ENCODE measurements at regions not wholly inside any gene's neighbourhood (a gene's known extent, or its start where the extent isn't known, plus 50 kb on each side); places are given as distances from the start of the nearest gene placed in this dataset.

- CTCF ChIA-PET, result no interaction called here
Observed at GRCh38 chr1:40914927-40915569, 52.9 kb upstream of the CITED4 start.

DNA sequence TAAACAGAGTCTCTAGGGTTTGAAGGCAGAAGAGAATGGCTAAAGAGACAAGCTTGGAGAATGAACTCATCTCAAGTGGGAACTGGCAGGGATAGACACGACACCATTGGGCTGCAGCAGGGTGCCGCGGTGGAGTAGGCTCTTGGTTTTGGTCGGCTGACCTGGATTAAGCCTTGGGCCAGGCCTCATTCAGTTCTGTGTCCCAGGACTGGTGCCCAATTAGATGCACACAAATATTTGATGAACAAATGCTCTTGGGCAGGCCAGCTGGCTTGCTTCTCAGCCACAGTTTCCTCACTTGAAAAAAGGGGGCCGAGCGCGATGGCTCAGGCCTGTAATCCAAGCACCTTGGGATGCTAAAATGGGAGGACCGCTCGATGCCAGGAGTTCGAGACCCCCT lies 53.4 kb upstream of the CITED4 start:
- 100% methylated on average over 4 of the region's 10 CpGs for WGBS (ENCODE audit: insufficient coverage)
- ChIA-PET CTCF (no interaction called here), POLR2A (no interaction called here)

More at GRCh38 chr1:40914927-40915569, 52.9 kb upstream of the CITED4 start:
- DNase-seq, result no peak
- no peak overlapping the region for H3K27ac ChIP-seq (ENCODE audit: insufficient read depth in 1 of 2, low read depth in 1 of 2, low read length in 2 of 2, poor library complexity in 1 of 2, severe bottlenecking in 2 of 2)
- POLR2A ChIA-PET, result no interaction called here
- 100% methylated on average over 2 of the region's 7 CpGs for WGBS (ENCODE audit: insufficient coverage)
- H3K27me3 ChIP-seq (replicated peaks in 2 of 5; ENCODE audit: control insufficient read depth in 4 of 5, insufficient read depth in 5 of 5, low read length in 4 of 5), result no peaks in the 10 kb centered on the region
- H3K4me1 ChIP-seq (ENCODE audit: control extremely low read depth in 1 of 4, control insufficient read depth in 4 of 4, insufficient read depth in 4 of 4, low read length in 3 of 4), result no peaks in the 10 kb centered on the region
- H3K4me3 ChIP-seq (ENCODE audit: control insufficient read depth in 1 of 7, extremely low read depth in 1 of 7, insufficient read depth in 4 of 7, low read depth in 2 of 7, low read length in 6 of 7), result no peak overlapping the region
- H3K9me3 ChIP-seq (ENCODE audit: control extremely low read depth in 1 of 5, control insufficient read depth in 4 of 5, insufficient read depth in 2 of 5, low read depth in 1 of 5, low read length in 4 of 5), result no peaks in the 10 kb centered on the region
- H3K36me3 ChIP-seq (ENCODE audit: control insufficient read depth in 4 of 4, insufficient read depth in 4 of 4, low read length in 3 of 4), result no peaks in the 10 kb centered on the region

DNA sequence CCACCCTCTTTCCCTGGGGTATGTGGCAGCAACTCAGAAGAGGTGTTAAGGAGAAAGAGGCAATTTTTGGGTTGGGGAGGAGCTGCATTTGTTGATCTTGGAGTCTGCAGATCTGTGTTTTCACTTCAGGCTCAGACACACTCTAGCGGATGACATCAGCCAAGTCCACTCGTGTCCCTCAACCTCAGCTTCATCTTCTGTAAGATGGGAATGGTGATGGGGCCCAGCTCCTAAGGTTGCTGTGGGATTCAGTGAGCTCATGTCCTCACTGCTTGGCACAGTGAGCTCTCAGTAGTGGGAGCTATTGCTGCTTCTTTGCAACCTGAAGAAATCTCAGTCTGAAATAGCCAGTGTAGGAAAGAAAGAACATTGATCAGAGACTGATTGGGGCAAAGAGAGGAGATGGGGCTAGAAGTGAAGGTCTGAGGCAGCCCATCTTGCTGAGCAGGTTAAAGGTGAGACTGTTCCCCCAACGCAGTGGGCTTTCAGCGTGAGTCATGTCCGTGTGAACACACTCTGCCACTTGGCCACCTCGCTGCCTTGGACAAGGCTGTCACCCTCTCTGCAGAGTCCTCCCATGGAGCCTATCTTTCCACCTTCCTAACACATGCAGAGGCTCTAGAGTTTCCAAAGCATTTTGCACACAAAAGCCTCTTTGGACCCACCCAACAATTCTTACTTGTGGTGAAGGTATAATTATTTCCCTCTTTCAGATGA lies 56.0 kb upstream of the CITED4 start:
- Histone ChIP-seq H3K9me3 (ENCODE audit: control extremely low read depth in 1 of 5, control insufficient read depth in 4 of 5, insufficient read depth in 2 of 5, low read depth in 1 of 5, low read length in 4 of 5) (no peaks in the 10 kb centered on the region), H3K4me1 (ENCODE audit: control extremely low read depth in 1 of 4, control insufficient read depth in 4 of 4, insufficient read depth in 4 of 4, low read length in 3 of 4) (no peaks in the 10 kb centered on the region), H3K27me3 (replicated peaks in 2 of 5; ENCODE audit: control insufficient read depth in 4 of 5, insufficient read depth in 5 of 5, low read length in 4 of 5) (no peaks in the 10 kb centered on the region), H3K36me3 (ENCODE audit: control insufficient read depth in 4 of 4, insufficient read depth in 4 of 4, low read length in 3 of 4) (no peaks in the 10 kb centered on the region), H3K4me3 (ENCODE audit: control insufficient read depth in 1 of 7, extremely low read depth in 1 of 7, insufficient read depth in 4 of 7, low read depth in 2 of 7, low read length in 6 of 7) (no peak overlapping the region), H3K27ac (ENCODE audit: insufficient read depth in 1 of 2, low read depth in 1 of 2, low read length in 2 of 2, poor library complexity in 1 of 2, severe bottlenecking in 2 of 2) (no peak overlapping the region)
- no peak for DNase-seq
- ChIA-PET POLR2A (no interaction called here), CTCF (no interaction called here)
- WGBS (ENCODE audit: insufficient coverage), result 98% methylated on average over 6 of the region's 6 CpGs

More for the DNA sequence above, 53.4 kb upstream of the CITED4 start:
- no peaks in the 10 kb centered on the region for H3K4me1 ChIP-seq (ENCODE audit: control extremely low read depth in 1 of 4, control insufficient read depth in 4 of 4, insufficient read depth in 4 of 4, low read length in 3 of 4)
- H3K4me3 ChIP-seq (ENCODE audit: control insufficient read depth in 1 of 7, extremely low read depth in 1 of 7, insufficient read depth in 4 of 7, low read depth in 2 of 7, low read length in 6 of 7), result no peak overlapping the region
- no peak overlapping the region for H3K27ac ChIP-seq (ENCODE audit: insufficient read depth in 1 of 2, low read depth in 1 of 2, low read length in 2 of 2, poor library complexity in 1 of 2, severe bottlenecking in 2 of 2)
- DNase-seq, result no peak
- no peaks in the 10 kb centered on the region for H3K36me3 ChIP-seq (ENCODE audit: control insufficient read depth in 4 of 4, insufficient read depth in 4 of 4, low read length in 3 of 4)
- no peaks in the 10 kb centered on the region for H3K27me3 ChIP-seq (replicated peaks in 2 of 5; ENCODE audit: control insufficient read depth in 4 of 5, insufficient read depth in 5 of 5, low read length in 4 of 5)
- H3K9me3 ChIP-seq (ENCODE audit: control extremely low read depth in 1 of 5, control insufficient read depth in 4 of 5, insufficient read depth in 2 of 5, low read depth in 1 of 5, low read length in 4 of 5), result no peaks in the 10 kb centered on the region

DNA sequence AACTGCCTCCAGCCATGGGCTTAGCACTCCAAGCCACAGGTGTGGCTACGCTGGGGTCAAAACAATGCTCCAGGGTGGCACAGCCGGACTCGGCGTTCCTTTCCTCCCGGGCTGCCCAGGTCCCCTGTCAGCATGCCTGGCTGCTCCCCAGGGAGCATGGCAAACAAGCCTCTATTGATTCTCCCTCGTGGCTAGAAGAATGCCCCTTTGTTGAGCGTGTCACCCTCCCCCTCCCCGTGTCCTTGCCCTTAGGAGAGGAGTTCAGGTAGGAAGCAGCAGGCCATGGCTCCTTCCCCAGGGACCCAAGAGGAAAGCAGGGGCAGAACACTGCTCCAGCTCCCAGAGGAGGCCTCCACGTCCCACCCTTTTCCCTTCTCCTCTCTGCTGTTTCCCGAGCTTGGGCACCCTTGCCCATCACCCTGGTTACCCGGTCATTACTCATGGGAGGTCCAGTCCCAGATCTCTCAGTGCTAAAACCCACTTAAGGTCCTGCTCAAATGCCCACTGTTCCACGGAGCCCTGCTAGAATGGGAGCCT lies 57.4 kb upstream of the CITED4 start:
- no peak overlapping the region for H3K27ac ChIP-seq (ENCODE audit: insufficient read depth in 1 of 2, low read depth in 1 of 2, low read length in 2 of 2, poor library complexity in 1 of 2, severe bottlenecking in 2 of 2)
- CTCF ChIA-PET, result no interaction called here
- peaks cover 0 to 2% (median 0%) of the 10 kb centered on the region in 5 experiments for H3K27me3 ChIP-seq (replicated peaks in 2 of 5; ENCODE audit: control insufficient read depth in 4 of 5, insufficient read depth in 5 of 5, low read length in 4 of 5)
- no peaks in the 10 kb centered on the region for H3K4me1 ChIP-seq (ENCODE audit: control extremely low read depth in 1 of 4, control insufficient read depth in 4 of 4, insufficient read depth in 4 of 4, low read length in 3 of 4)
- DNase-seq, result no peak
- no peaks in the 10 kb centered on the region for H3K36me3 ChIP-seq (ENCODE audit: control insufficient read depth in 4 of 4, insufficient read depth in 4 of 4, low read length in 3 of 4)
- H3K9me3 ChIP-seq (ENCODE audit: control extremely low read depth in 1 of 5, control insufficient read depth in 4 of 5, insufficient read depth in 2 of 5, low read depth in 1 of 5, low read length in 4 of 5), result no peaks in the 10 kb centered on the region
- no peak overlapping the region for H3K4me3 ChIP-seq (ENCODE audit: control insufficient read depth in 1 of 7, extremely low read depth in 1 of 7, insufficient read depth in 4 of 7, low read depth in 2 of 7, low read length in 6 of 7)
- POLR2A ChIA-PET, result no interaction called here
- WGBS (ENCODE audit: insufficient coverage), result 96% methylated on average over 11 of the region's 12 CpGs

GRCh38 chr1:40921522-40921921 lies 58.0 kb upstream of the CTPS1 start:
- 96% methylated on average over 4 of the region's 4 CpGs for WGBS (ENCODE audit: insufficient coverage)
- CTCF ChIA-PET, result interaction anchor here (1.1 to 1.4 kb wide), 2 partner anchors 14 to 147 kb away, joined by 3 read pairs; no protein-coding TSS in a partner anchor

GRCh38 chr1:40921981-40922677 lies 57.4 kb upstream of the CTPS1 start:
- CTCF ChIA-PET, result interaction anchor here (1.1 to 1.4 kb wide), 2 partner anchors 13 to 148 kb away, joined by 3 read pairs; no protein-coding TSS in a partner anchor
- H3K4me1 ChIP-seq (ENCODE audit: control extremely low read depth in 1 of 4, control insufficient read depth in 4 of 4, insufficient read depth in 4 of 4, low read length in 3 of 4), result no peaks in the 10 kb centered on the region

More at GRCh38 chr1:40921522-40921921, 58.0 kb upstream of the CTPS1 start:
- no peaks in the 10 kb centered on the region for H3K4me1 ChIP-seq (ENCODE audit: control extremely low read depth in 1 of 4, control insufficient read depth in 4 of 4, insufficient read depth in 4 of 4, low read length in 3 of 4)
- DNase-seq, result no peak
- POLR2A ChIA-PET, result no interaction called here
- H3K9me3 ChIP-seq (ENCODE audit: control extremely low read depth in 1 of 5, control insufficient read depth in 4 of 5, insufficient read depth in 2 of 5, low read depth in 1 of 5, low read length in 4 of 5), result no peaks in the 10 kb centered on the region
- no peaks in the 10 kb centered on the region for H3K36me3 ChIP-seq (ENCODE audit: control insufficient read depth in 4 of 4, insufficient read depth in 4 of 4, low read length in 3 of 4)
- no peak overlapping the region for H3K4me3 ChIP-seq (ENCODE audit: control insufficient read depth in 1 of 7, extremely low read depth in 1 of 7, insufficient read depth in 4 of 7, low read depth in 2 of 7, low read length in 6 of 7)
- H3K27ac ChIP-seq (ENCODE audit: insufficient read depth in 1 of 2, low read depth in 1 of 2, low read length in 2 of 2, poor library complexity in 1 of 2, severe bottlenecking in 2 of 2), result no peak overlapping the region
- peaks cover 0 to 2% (median 0%) of the 10 kb centered on the region in 5 experiments for H3K27me3 ChIP-seq (replicated peaks in 2 of 5; ENCODE audit: control insufficient read depth in 4 of 5, insufficient read depth in 5 of 5, low read length in 4 of 5)

More at GRCh38 chr1:40921981-40922677, 57.4 kb upstream of the CTPS1 start:
- WGBS (ENCODE audit: insufficient coverage), result 96% methylated on average over 2 of the region's 3 CpGs
- H3K27me3 ChIP-seq (replicated peaks in 2 of 5; ENCODE audit: control insufficient read depth in 4 of 5, insufficient read depth in 5 of 5, low read length in 4 of 5), result peaks cover 0 to 2% (median 0%) of the 10 kb centered on the region in 5 experiments
- H3K36me3 ChIP-seq (ENCODE audit: control insufficient read depth in 4 of 4, insufficient read depth in 4 of 4, low read length in 3 of 4), result no peaks in the 10 kb centered on the region
- DNase-seq, result no peak
- POLR2A ChIA-PET, result no interaction called here
- H3K4me3 ChIP-seq (ENCODE audit: control insufficient read depth in 1 of 7, extremely low read depth in 1 of 7, insufficient read depth in 4 of 7, low read depth in 2 of 7, low read length in 6 of 7), result no peak overlapping the region
- no peak overlapping the region for H3K27ac ChIP-seq (ENCODE audit: insufficient read depth in 1 of 2, low read depth in 1 of 2, low read length in 2 of 2, poor library complexity in 1 of 2, severe bottlenecking in 2 of 2)
- no peaks in the 10 kb centered on the region for H3K9me3 ChIP-seq (ENCODE audit: control extremely low read depth in 1 of 5, control insufficient read depth in 4 of 5, insufficient read depth in 2 of 5, low read depth in 1 of 5, low read length in 4 of 5)
